HUDEP-2 (cell line): ENCODE measurements at regions not wholly inside any gene's neighbourhood (a gene's known extent, or its start where the extent isn't known, plus 50 kb on each side); places are given as distances from the start of the nearest gene placed in this dataset.
A peak's percentile ranks its signal among the peaks of the same experiment; 100 is the strongest.

ENCODE experiments used
- DNase-seq, 76 experiments: peaks; one replicate each; lab custom pipeline; 2025; ENCODE audit not compliant: unreplicated experiment in 76 of 76; lab: John Stamatoyannopoulos, UW

GRCh38 chr18:33871363-33872025 is 293.5 kb downstream of the ASXL3 start:
- no peak for DNase-seq

- no peak for DNase-seq
Observed at GRCh38 chr18:33870059-33870458, 292.0 kb downstream of the ASXL3 start.

- DNase-seq: no peak
Observed at GRCh38 chr18:33866386-33866785, 288.4 kb downstream of the ASXL3 start.

GRCh38 chr18:33863912-33864311 is 285.9 kb downstream of the ASXL3 start:
- no peak for DNase-seq

DNA sequence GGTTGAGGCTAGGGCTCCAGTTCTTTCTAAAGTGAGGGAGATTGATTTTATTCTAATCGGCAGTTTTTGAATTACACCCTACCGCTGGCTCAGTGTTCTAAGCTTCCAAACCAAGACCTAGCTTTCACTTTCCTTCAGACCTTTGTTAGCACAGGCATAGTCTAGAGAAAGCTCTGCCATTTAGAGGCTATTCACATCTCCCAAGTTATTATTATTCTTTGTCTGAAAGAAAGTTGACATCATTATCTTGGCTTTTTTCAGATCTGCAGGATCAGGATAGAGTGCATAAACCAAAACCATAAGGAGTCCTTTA is 276.8 kb downstream of the ASXL3 start:
- DNase-seq: no peak

DNA sequence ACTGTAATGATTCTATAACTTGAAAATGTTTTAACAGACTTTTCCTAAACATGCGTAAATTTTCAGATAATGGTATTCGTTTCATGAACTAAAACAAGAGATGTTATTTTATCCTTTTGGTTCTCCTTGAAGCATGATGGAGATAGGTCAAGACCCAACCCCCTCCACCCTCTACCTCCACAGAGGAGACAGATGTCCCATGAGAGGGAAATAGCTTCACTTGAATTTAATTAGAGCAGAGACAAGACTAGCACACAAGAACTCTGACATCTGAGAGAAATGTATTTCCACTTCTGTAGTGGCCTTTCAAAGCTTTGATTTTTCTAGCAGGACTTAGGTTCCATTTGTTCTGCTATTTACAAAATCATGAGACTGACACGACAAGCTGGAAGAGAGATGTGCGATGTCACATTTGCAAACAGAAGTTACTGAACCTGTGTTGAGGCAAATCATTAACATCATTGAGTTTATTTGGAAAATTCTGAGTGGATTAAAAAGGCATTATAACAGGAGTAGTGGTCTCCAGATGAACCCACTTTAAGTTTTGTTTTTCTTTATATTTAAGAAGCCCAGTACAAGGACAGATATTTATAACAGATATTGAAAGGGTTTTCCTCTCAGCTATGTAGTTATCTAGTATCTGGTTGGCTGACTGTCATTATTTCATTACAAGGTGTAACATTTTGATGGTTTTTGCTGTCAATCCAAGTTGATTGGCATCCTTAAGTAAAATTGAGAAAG is 276.2 kb downstream of the ASXL3 start:
- DNase-seq: no peak

- DNase-seq: no peak
Observed at GRCh38 chr18:33853187-33853586, 275.2 kb downstream of the ASXL3 start.

DNA sequence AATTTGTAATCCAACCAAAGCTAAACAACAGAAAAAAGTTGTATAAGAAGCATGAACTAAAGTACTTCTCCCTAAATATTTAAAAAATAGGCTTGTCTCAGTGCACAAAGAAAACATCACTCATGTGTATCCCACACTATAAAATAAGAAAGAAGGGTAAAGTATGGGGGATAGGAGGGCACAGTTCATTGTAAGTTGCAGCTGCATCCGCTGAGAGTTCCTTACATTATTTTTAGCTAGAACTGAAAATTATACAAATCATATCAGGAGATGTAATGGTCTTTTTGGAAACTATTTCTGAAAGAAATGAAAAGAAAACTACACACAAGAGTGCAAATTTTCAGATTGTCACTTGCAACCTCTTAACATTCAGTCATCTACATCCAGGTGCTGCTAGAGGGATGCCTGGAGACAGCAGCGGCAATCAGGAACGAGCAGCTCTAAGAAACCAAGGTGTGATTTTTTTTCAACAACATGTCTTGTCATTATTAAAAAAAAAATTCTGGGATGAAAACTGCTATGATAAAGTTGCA is 273.6 kb downstream of the ASXL3 start:
- no peak for DNase-seq

- no peak for DNase-seq
Observed at GRCh38 chr18:33849731-33850130, 271.7 kb downstream of the ASXL3 start.

GRCh38 chr18:33844232-33844631 is 266.2 kb downstream of the ASXL3 start:
- no peak for DNase-seq

DNA sequence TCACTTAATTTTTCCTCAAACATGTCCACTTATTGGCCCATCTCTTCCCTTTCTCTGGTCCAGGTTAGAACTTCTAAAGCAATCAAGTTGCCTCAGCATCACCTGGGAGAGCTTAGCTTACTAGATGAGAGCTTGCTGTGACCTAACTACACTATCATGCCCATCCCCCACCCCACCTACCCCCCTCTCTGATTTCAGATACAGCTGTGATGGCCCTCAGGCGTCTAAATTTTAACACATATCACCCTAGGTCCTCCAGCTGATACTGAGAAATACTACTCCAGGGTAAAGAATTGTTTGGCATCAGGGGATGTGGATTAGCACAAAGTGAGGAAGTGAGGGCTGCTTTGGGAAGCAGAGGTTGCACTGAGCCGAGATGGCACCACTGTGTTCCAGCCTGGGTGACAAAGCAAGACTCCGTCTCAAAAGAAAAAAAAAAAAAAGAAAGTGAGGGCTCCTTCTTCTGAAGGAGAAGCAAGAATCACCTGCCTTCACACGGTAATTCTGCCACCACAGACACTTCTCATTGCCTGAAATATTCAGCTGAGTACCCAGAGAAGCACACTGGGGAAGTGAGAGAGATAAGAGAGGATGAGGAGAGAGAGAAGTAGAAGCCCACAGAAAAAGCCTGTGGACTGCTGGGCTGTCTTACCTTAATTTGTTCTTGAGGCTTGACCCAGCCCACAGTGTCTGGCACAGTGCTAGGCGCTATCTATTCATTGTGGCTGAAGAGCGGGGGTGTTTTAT is 263.4 kb downstream of the ASXL3 start:
- DNase-seq: no peak

DNA sequence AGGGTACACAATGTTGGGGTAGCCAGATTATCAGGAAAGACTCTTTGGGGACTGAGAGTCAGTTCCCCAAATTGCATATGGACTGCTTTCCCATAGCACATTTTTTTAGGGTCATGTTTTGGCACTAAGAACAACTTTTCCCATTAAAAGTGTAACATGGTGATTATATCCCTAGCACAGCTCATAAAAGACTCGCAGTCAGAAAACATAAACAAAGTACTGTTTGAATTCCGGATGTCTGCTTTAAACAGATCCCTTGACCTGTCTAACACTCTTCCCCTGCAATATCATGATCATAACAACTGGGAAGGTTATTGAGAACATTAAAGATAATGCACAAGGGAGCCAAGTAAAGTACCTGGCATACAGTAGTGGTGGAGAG is 262.2 kb downstream of the ASXL3 start:
- DNase-seq: no peak

DNA sequence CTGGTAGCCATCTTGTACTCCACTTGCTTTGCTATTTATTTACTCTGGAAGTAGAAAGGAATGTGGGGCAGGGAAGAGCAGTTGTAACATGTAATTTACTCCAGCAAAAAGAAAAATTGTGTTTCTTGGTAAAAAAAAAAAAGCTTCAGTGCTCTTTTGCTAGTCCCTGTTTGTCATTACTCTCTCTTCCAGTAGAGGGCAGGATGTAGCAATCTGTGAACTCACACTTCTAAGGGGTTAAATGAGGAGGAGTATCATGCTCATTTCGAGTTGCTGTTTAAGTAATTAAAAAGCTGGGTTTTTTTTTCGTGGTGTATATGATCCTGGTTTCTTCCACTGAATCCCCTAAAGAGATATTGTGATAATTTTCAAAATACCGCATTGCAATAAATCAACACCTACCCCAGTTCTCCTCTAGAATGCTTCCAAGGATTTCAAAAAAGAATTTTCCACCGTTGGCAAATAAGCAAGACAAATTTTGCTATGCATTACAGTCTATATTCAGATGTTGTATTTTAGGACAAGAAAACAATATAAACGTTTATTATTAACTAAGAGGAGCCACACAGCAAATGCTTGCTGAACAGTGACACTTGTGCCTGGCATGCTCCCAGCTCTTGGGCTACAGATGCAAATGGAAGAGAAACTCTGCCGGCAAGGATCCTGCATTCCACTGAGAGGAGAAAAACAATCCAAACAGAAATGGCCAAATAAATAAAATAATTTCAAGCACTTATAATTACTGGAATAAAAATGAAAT is 261.6 kb downstream of the ASXL3 start:
- peak in 31 of 76 experiments; percentile 1 to 77 (median 36) for DNase-seq

GRCh38 chr18:33838054-33838453 is 260.0 kb downstream of the ASXL3 start:
- DNase-seq: no peak

GRCh38 chr18:33837191-33837590 is 259.2 kb downstream of the ASXL3 start:
- no peak for DNase-seq

DNA sequence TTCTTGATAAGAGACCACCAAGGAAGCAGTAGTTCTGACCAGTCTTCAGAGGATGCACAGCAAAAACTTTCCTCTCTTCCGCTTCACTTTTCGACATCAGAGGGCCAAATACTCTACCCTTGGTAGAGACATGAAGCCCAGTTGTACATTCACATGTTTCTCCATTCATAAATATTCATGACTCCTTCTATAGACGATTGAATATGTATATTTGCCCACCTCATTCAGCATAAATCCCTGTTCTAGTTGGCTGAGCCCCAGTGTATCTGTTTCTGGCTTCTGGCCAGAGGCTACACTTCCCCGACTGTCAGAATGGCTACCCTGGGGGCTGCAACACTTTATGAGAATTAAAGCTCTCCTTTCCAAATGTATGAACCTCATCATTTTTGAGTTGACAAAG is 258.5 kb downstream of the ASXL3 start:
- DNase-seq: no peak

DNA sequence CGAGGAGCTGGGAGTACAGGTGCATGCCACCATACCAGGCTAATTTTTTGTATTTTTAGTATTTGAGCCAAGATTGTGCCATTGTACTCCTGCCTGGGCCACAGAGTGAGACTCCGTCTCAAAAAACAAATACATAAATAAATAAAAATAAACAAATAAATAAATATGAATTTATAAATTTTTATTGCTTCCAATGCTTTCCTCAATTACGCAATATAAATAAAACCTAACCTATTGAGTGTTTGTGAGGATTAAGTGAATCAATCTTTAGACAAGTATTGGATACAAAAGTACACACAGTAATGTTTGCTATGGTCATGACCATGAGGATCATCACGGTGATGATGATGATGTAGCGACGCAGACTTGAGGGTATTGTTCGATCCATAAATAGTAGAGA is 257.4 kb downstream of the ASXL3 start:
- DNase-seq: no peak

GRCh38 chr18:33833842-33834241 is 255.8 kb downstream of the ASXL3 start:
- DNase-seq: peak in 1 of 76 experiments; percentile 7

DNA sequence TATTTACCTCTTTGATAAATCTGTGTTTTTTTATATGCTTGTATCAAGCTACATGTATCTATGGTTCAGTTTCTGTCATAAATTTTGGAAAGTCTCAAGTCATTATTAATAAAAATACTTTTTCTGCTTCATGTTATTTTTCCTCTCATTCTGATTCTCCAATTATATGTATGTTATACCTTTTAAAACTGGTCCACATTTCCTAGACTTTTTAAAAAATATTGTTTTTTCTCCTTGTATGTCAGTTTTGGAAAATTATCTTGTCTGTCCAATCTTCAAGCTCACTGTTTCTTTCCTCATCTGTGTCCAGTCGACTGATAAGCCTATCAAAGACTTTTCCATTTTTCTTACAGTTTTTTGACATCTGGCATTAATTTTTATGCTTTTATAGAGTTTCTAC is 253.4 kb downstream of the ASXL3 start:
- DNase-seq: no peak

DNA sequence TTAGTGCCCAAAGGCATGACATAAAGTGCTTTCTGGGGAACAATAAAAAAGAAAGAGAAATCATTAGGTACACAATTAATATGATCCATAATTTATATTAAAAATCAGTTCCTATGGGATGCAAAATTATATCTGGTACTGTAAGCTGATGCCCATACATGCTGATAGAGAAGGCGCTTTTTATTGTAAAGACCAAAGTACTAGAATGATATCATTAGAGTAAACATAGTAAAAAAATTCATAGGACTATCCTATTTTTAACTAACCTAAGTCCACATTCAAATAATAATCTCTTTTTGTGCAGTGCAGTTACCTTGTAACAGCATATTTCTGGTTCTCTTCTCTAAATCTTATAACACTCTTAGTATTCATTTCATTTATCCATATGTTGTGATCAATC is 252.2 kb downstream of the ASXL3 start:
- no peak for DNase-seq

DNA sequence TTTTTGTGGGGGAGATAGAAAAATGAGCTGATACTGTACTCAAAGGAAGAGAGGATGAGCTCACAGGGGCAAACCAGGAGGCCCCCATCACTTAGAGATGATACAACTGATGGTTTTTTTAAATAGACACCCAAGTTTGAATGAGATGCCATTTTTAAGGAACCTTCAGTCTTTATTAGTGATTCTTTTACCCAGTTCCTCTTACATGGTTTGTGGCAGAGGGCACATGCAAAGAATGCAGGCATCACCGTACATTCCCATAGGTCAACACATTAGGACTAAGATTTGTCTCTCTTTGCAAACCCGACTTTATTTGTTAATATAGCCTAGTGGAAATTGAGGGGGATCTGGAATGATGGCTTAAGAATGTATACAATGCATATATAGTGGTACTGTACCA is 250.9 kb downstream of the ASXL3 start:
- DNase-seq: no peak
